ENCODE measurements at regions not wholly inside any gene's neighbourhood (a gene's known extent, or its start where the extent isn't known, plus 50 kb on each side); places are given as distances from the start of the nearest gene placed in this dataset.

DNA sequence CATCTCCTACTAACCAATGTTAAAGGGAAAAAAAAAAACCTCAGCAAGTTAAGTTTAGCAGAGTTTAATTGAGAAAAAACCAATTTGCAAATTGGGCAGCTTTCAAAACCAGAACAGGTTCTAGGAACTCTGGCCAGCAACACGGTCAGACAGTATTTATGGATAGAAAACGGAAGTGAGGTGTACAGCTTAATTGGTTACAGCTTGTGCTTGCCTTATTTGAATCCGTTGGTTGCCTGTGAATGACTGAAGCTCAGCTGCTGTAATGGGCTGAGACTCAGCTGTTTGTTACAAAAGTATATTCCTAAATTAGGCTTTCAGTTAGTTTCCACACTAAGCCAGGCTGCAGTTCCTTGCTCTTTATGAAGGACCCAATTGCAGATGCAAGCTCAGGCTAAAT is 217.0 kb downstream of the SREK1 start:
- H3K4me1 ChIP-seq (ENCODE audit: control extremely low read depth in 1 of 4, control insufficient read depth in 4 of 4, insufficient read depth in 4 of 4, low read length in 3 of 4): peaks cover 0 to 5% (median 0%) of the 10 kb centered on the region in 4 experiments
- no peaks in the 10 kb centered on the region for H3K9me3 ChIP-seq (ENCODE audit: control extremely low read depth in 1 of 5, control insufficient read depth in 4 of 5, insufficient read depth in 2 of 5, low read depth in 1 of 5, low read length in 4 of 5)
- CTCF ChIA-PET: interaction anchor here (1.3 kb wide), 1 partner anchor 12 kb away, joined by 4 read pairs; no protein-coding TSS in a partner anchor
- H3K4me3 ChIP-seq (ENCODE audit: control insufficient read depth in 1 of 7, extremely low read depth in 1 of 7, insufficient read depth in 4 of 7, low read depth in 2 of 7, low read length in 6 of 7): no peak overlapping the region
- H3K27ac ChIP-seq (ENCODE audit: insufficient read depth in 1 of 2, low read depth in 1 of 2, low read length in 2 of 2, poor library complexity in 1 of 2, severe bottlenecking in 2 of 2): no peak overlapping the region
- no peaks in the 10 kb centered on the region for H3K27me3 ChIP-seq (replicated peaks in 2 of 5; ENCODE audit: control insufficient read depth in 4 of 5, insufficient read depth in 5 of 5, low read length in 4 of 5)
- H3K36me3 ChIP-seq (ENCODE audit: control insufficient read depth in 4 of 4, insufficient read depth in 4 of 4, low read length in 3 of 4): no peaks in the 10 kb centered on the region
- DNase-seq: no peak
- WGBS (ENCODE audit: insufficient coverage): 69% methylated on average over 3 of the region's 3 CpGs
- POLR2A ChIA-PET: no interaction called here

GRCh38 chr5:66362046-66362445 is 217.9 kb downstream of the SREK1 start:
- Histone ChIP-seq H3K27ac (ENCODE audit: insufficient read depth in 1 of 2, low read depth in 1 of 2, low read length in 2 of 2, poor library complexity in 1 of 2, severe bottlenecking in 2 of 2) (no peak overlapping the region), H3K9me3 (ENCODE audit: control extremely low read depth in 1 of 5, control insufficient read depth in 4 of 5, insufficient read depth in 2 of 5, low read depth in 1 of 5, low read length in 4 of 5) (no peaks in the 10 kb centered on the region), H3K27me3 (replicated peaks in 2 of 5; ENCODE audit: control insufficient read depth in 4 of 5, insufficient read depth in 5 of 5, low read length in 4 of 5) (no peaks in the 10 kb centered on the region), H3K36me3 (ENCODE audit: control insufficient read depth in 4 of 4, insufficient read depth in 4 of 4, low read length in 3 of 4) (no peaks in the 10 kb centered on the region), H3K4me3 (ENCODE audit: control insufficient read depth in 1 of 7, extremely low read depth in 1 of 7, insufficient read depth in 4 of 7, low read depth in 2 of 7, low read length in 6 of 7) (no peak overlapping the region), H3K4me1 (ENCODE audit: control extremely low read depth in 1 of 4, control insufficient read depth in 4 of 4, insufficient read depth in 4 of 4, low read length in 3 of 4) (peaks cover 0 to 5% (median 0%) of the 10 kb centered on the region in 4 experiments)
- WGBS (ENCODE audit: insufficient coverage): 98% methylated on average over 5 of the region's 6 CpGs
- no peak for DNase-seq
- CTCF ChIA-PET: interaction anchor here (1.3 kb wide), 1 partner anchor 13 kb away, joined by 4 read pairs; no protein-coding TSS in a partner anchor
- POLR2A ChIA-PET: no interaction called here

- Histone ChIP-seq H3K4me1 (ENCODE audit: control extremely low read depth in 1 of 4, control insufficient read depth in 4 of 4, insufficient read depth in 4 of 4, low read length in 3 of 4) (peaks cover 0 to 5% (median 0%) of the 10 kb centered on the region in 4 experiments), H3K27me3 (replicated peaks in 2 of 5; ENCODE audit: control insufficient read depth in 4 of 5, insufficient read depth in 5 of 5, low read length in 4 of 5) (no peaks in the 10 kb centered on the region), H3K36me3 (ENCODE audit: control insufficient read depth in 4 of 4, insufficient read depth in 4 of 4, low read length in 3 of 4) (no peaks in the 10 kb centered on the region), H3K27ac (ENCODE audit: insufficient read depth in 1 of 2, low read depth in 1 of 2, low read length in 2 of 2, poor library complexity in 1 of 2, severe bottlenecking in 2 of 2) (no peak overlapping the region), H3K9me3 (ENCODE audit: control extremely low read depth in 1 of 5, control insufficient read depth in 4 of 5, insufficient read depth in 2 of 5, low read depth in 1 of 5, low read length in 4 of 5) (no peaks in the 10 kb centered on the region), H3K4me3 (ENCODE audit: control insufficient read depth in 1 of 7, extremely low read depth in 1 of 7, insufficient read depth in 4 of 7, low read depth in 2 of 7, low read length in 6 of 7) (no peak overlapping the region)
- DNase-seq: no peak
- CTCF ChIA-PET: interaction anchor here (1.3 kb wide), 1 partner anchor 13 kb away, joined by 4 read pairs; no protein-coding TSS in a partner anchor
- POLR2A ChIA-PET: no interaction called here
- WGBS (ENCODE audit: insufficient coverage): 94% methylated on average over 4 of the region's 4 CpGs
Observed at GRCh38 chr5:66362687-66363086, 218.6 kb downstream of the SREK1 start.

GRCh38 chr5:66363097-66363496 is 219.0 kb downstream of the SREK1 start:
- peaks cover 0 to 5% (median 0%) of the 10 kb centered on the region in 4 experiments for H3K4me1 ChIP-seq (ENCODE audit: control extremely low read depth in 1 of 4, control insufficient read depth in 4 of 4, insufficient read depth in 4 of 4, low read length in 3 of 4)
- no CpG with 5 or more reads among the region's 2 CpGs for WGBS (ENCODE audit: insufficient coverage)
- H3K9me3 ChIP-seq (ENCODE audit: control extremely low read depth in 1 of 5, control insufficient read depth in 4 of 5, insufficient read depth in 2 of 5, low read depth in 1 of 5, low read length in 4 of 5): no peaks in the 10 kb centered on the region
- H3K27me3 ChIP-seq (replicated peaks in 2 of 5; ENCODE audit: control insufficient read depth in 4 of 5, insufficient read depth in 5 of 5, low read length in 4 of 5): no peaks in the 10 kb centered on the region
- no peaks in the 10 kb centered on the region for H3K36me3 ChIP-seq (ENCODE audit: control insufficient read depth in 4 of 4, insufficient read depth in 4 of 4, low read length in 3 of 4)
- no peak overlapping the region for H3K27ac ChIP-seq (ENCODE audit: insufficient read depth in 1 of 2, low read depth in 1 of 2, low read length in 2 of 2, poor library complexity in 1 of 2, severe bottlenecking in 2 of 2)
- ChIA-PET CTCF (no interaction called here), POLR2A (no interaction called here)
- DNase-seq: peak; percentile 1 to 48 (median 3)
- no peak overlapping the region for H3K4me3 ChIP-seq (ENCODE audit: control insufficient read depth in 1 of 7, extremely low read depth in 1 of 7, insufficient read depth in 4 of 7, low read depth in 2 of 7, low read length in 6 of 7)

GRCh38 chr5:66364186-66364585 is 220.1 kb downstream of the SREK1 start:
- no peak overlapping the region for H3K4me3 ChIP-seq (ENCODE audit: control insufficient read depth in 1 of 7, extremely low read depth in 1 of 7, insufficient read depth in 4 of 7, low read depth in 2 of 7, low read length in 6 of 7)
- H3K4me1 ChIP-seq (ENCODE audit: control extremely low read depth in 1 of 4, control insufficient read depth in 4 of 4, insufficient read depth in 4 of 4, low read length in 3 of 4): no peaks in the 10 kb centered on the region
- no peak overlapping the region for H3K27ac ChIP-seq (ENCODE audit: insufficient read depth in 1 of 2, low read depth in 1 of 2, low read length in 2 of 2, poor library complexity in 1 of 2, severe bottlenecking in 2 of 2)
- peaks cover 0 to 2% (median 0%) of the 10 kb centered on the region in 5 experiments for H3K27me3 ChIP-seq (replicated peaks in 2 of 5; ENCODE audit: control insufficient read depth in 4 of 5, insufficient read depth in 5 of 5, low read length in 4 of 5)
- no peaks in the 10 kb centered on the region for H3K9me3 ChIP-seq (ENCODE audit: control extremely low read depth in 1 of 5, control insufficient read depth in 4 of 5, insufficient read depth in 2 of 5, low read depth in 1 of 5, low read length in 4 of 5)
- ChIA-PET CTCF (interaction anchor here (1.1 kb wide), 1 partner anchor 9 kb away, joined by 3 read pairs; no protein-coding TSS in a partner anchor), POLR2A (no interaction called here)
- no peak for DNase-seq
- no peaks in the 10 kb centered on the region for H3K36me3 ChIP-seq (ENCODE audit: control insufficient read depth in 4 of 4, insufficient read depth in 4 of 4, low read length in 3 of 4)
- WGBS (ENCODE audit: insufficient coverage): 94% methylated on average over 2 of the region's 2 CpGs

DNA sequence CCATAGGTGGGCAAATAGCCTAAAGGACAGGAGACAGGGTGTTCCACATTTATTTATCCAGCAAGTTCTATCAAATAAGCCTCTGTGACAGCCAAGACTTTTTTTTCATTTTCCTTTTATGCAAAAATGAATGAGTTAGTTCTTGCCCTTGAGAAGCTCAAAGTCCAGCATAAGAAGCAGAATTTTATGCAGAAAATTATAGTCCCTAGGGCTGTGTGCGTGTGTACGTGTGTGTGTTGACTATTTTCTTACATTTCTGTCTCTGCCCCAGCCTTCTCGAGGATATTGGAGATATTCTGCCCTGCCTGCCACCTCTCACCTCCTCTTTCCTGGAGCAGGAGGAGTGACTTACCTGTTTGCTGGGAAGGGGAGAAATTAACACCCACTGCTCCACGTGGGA is 221.9 kb downstream of the SREK1 start:
- POLR2A ChIA-PET: no interaction called here

DNA sequence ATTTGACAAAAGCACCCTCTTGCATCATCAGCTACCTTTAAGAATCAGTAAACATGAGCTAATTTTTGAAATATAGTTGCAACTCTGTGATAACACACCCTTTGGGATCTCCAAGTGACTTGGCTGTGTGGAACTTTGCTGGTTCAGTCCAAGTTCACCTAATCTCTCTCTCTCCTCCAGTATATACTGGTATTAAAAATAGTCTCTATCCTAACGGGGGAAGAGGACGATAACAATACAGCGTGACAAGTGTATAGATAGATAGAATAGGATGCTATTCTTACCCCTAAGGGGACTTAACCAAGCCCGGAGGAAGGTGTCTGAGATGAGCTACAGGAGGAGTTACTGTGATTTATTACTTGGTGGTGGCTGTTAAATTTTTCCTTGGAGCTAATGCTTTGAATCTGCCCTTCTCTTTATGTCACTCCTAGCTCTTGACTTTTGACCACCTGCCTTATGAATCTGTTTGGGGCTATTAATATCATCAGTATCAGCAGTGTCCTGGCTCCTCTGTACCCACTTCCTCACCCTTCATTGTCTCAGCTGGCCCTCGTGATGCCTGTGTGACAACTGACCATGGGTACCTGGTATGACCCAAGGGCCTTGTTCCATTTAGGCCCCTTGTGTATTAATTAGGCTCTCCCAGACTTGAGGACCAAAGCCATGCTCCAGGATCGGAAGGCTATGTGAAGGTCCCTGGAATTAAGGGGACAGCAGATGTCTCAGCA is 223.9 kb downstream of the SREK1 start:
- DNase-seq: no peak
- POLR2A ChIA-PET: no interaction called here

More for the DNA sequence above, 221.9 kb downstream of the SREK1 start:
- H3K4me3 ChIP-seq (ENCODE audit: control insufficient read depth in 1 of 7, extremely low read depth in 1 of 7, insufficient read depth in 4 of 7, low read depth in 2 of 7, low read length in 6 of 7): no peak overlapping the region
- DNase-seq: no peak
- no peak overlapping the region for H3K27ac ChIP-seq (ENCODE audit: insufficient read depth in 1 of 2, low read depth in 1 of 2, low read length in 2 of 2, poor library complexity in 1 of 2, severe bottlenecking in 2 of 2)
- H3K27me3 ChIP-seq (replicated peaks in 2 of 5; ENCODE audit: control insufficient read depth in 4 of 5, insufficient read depth in 5 of 5, low read length in 4 of 5): peaks cover 0 to 2% (median 0%) of the 10 kb centered on the region in 5 experiments
- no peaks in the 10 kb centered on the region for H3K36me3 ChIP-seq (ENCODE audit: control insufficient read depth in 4 of 4, insufficient read depth in 4 of 4, low read length in 3 of 4)
- CTCF ChIA-PET: interaction anchor here (1.1 kb wide), 1 partner anchor 10 kb away, joined by 3 read pairs; no protein-coding TSS in a partner anchor
- WGBS (ENCODE audit: insufficient coverage): 100% methylated on average over 2 of the region's 4 CpGs
- no peaks in the 10 kb centered on the region for H3K9me3 ChIP-seq (ENCODE audit: control extremely low read depth in 1 of 5, control insufficient read depth in 4 of 5, insufficient read depth in 2 of 5, low read depth in 1 of 5, low read length in 4 of 5)
- H3K4me1 ChIP-seq (ENCODE audit: control extremely low read depth in 1 of 4, control insufficient read depth in 4 of 4, insufficient read depth in 4 of 4, low read length in 3 of 4): no peaks in the 10 kb centered on the region

More for the DNA sequence above, 223.9 kb downstream of the SREK1 start:
- Histone ChIP-seq H3K27me3 (replicated peaks in 2 of 5; ENCODE audit: control insufficient read depth in 4 of 5, insufficient read depth in 5 of 5, low read length in 4 of 5) (peaks cover 0 to 2% (median 0%) of the 10 kb centered on the region in 5 experiments), H3K36me3 (ENCODE audit: control insufficient read depth in 4 of 4, insufficient read depth in 4 of 4, low read length in 3 of 4) (no peaks in the 10 kb centered on the region), H3K4me3 (ENCODE audit: control insufficient read depth in 1 of 7, extremely low read depth in 1 of 7, insufficient read depth in 4 of 7, low read depth in 2 of 7, low read length in 6 of 7) (no peak overlapping the region), H3K27ac (ENCODE audit: insufficient read depth in 1 of 2, low read depth in 1 of 2, low read length in 2 of 2, poor library complexity in 1 of 2, severe bottlenecking in 2 of 2) (no peak overlapping the region), H3K4me1 (ENCODE audit: control extremely low read depth in 1 of 4, control insufficient read depth in 4 of 4, insufficient read depth in 4 of 4, low read length in 3 of 4) (peaks cover 0 to 5% (median 0%) of the 10 kb centered on the region in 4 experiments), H3K9me3 (ENCODE audit: control extremely low read depth in 1 of 5, control insufficient read depth in 4 of 5, insufficient read depth in 2 of 5, low read depth in 1 of 5, low read length in 4 of 5) (no peaks in the 10 kb centered on the region)
- WGBS (ENCODE audit: insufficient coverage): 97% methylated on average over 6 of the region's 6 CpGs
- CTCF ChIA-PET: interaction anchor here (1.3 kb wide), 1 partner anchor 10 kb away, joined by 4 read pairs; no protein-coding TSS in a partner anchor
